Kidney tubule cell (primary cell): ENCODE measurements at regions not wholly inside any gene's neighbourhood (a gene's known extent, or its start where the extent isn't known, plus 50 kb on each side); places are given as distances from the start of the nearest gene placed in this dataset.
"Not testable (repeated sequence)": the region's sequence is repeated elsewhere in the genome, so short reads cannot be mapped to it uniquely, and the experiment has no call there.

Source experiments
- DNase-seq: peaks from one replicate; pipeline ENCODE4 v3.0.0-alpha.2; 2018; ENCODE audit warnings: low spot score

- no peak for DNase-seq
These were observed 273.1 kb upstream of the SLC14A2 start for GRCh38 chr18:45342166-45342565.

GRCh38 chr18:45342653-45343052, 272.6 kb upstream of the SLC14A2 start:
- DNase-seq: no peak

- DNase-seq: no peak
These were observed 271.9 kb upstream of the SLC14A2 start for GRCh38 chr18:45343365-45343764.

GRCh38 chr18:45344680-45345079, 270.6 kb upstream of the SLC14A2 start:
- not testable (repeated sequence) for DNase-seq

- no peak for DNase-seq
These were observed 266.3 kb upstream of the SLC14A2 start for GRCh38 chr18:45349019-45349418.

GRCh38 chr18:45349467-45349866, 265.8 kb upstream of the SLC14A2 start:
- no peak for DNase-seq

GRCh38 chr18:45350404-45351156, 264.7 kb upstream of the SLC14A2 start:
- DNase-seq: no peak

- DNase-seq: no peak
These were observed 262.4 kb upstream of the SLC14A2 start for GRCh38 chr18:45352874-45353273.

GRCh38 chr18:45353530-45353929, 261.7 kb upstream of the SLC14A2 start:
- peak; percentile 39 for DNase-seq

GRCh38 chr18:45355944-45356520, 259.2 kb upstream of the SLC14A2 start:
- no peak for DNase-seq

- DNase-seq: peak; percentile 52
These were observed 257.4 kb upstream of the SLC14A2 start for GRCh38 chr18:45357686-45358470.

GRCh38 chr18:45359275-45360009, 255.8 kb upstream of the SLC14A2 start:
- DNase-seq: peak; percentile 74

GRCh38 chr18:45361125-45361851, 254.0 kb upstream of the SLC14A2 start:
- DNase-seq: no peak

- no peak for DNase-seq
These were observed 252.1 kb upstream of the SLC14A2 start for GRCh38 chr18:45363196-45363595.

GRCh38 chr18:45365835-45366234, 249.4 kb upstream of the SLC14A2 start:
- DNase-seq: no peak

- no peak for DNase-seq
These were observed 244.8 kb upstream of the SLC14A2 start for GRCh38 chr18:45370255-45371010.

GRCh38 chr18:45373286-45373880, 241.9 kb upstream of the SLC14A2 start:
- DNase-seq: no peak

GRCh38 chr18:45374236-45374635, 241.0 kb upstream of the SLC14A2 start:
- no peak for DNase-seq

GRCh38 chr18:45374878-45375630, 240.2 kb upstream of the SLC14A2 start:
- no peak for DNase-seq

GRCh38 chr18:45376193-45376592, 239.1 kb upstream of the SLC14A2 start:
- DNase-seq: no peak
